NCI-H2196 treated with DMSO at 0.1 percent for 48 hours (cell line): ENCODE measurements at regions not wholly inside any gene's neighbourhood (a gene's known extent, or its start where the extent isn't known, plus 50 kb on each side); places are given as distances from the start of the nearest gene placed in this dataset.
"Not testable (repeated sequence)": the region's sequence is repeated elsewhere in the genome, so short reads cannot be mapped to it uniquely, and the experiment has no call there.

Source experiments
- DNase-seq: peaks from one replicate; lab custom pipeline; 2025; ENCODE audit not compliant: unreplicated experiment; lab: John Stamatoyannopoulos, UW

DNA sequence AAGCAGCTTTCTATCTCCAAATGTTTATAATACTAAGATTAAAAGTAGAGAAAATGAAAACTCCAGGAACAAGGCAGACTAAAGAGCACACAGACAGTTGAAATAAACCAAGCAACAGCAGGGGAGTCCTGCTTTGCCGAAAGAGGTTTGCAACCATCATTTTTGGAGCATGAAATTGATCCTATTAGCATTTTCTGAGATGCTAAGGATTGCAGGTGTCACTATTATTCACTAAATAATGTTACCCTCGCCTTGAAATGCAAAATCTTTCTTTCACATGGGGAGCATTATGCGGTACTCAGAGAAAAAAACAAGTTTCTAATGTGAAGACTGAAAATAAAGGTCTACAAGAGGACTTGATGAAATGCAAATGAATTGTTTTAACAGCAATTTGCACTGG, 81.7 kb upstream of the DNAJC10 start:
- DNase-seq: no peak

DNA sequence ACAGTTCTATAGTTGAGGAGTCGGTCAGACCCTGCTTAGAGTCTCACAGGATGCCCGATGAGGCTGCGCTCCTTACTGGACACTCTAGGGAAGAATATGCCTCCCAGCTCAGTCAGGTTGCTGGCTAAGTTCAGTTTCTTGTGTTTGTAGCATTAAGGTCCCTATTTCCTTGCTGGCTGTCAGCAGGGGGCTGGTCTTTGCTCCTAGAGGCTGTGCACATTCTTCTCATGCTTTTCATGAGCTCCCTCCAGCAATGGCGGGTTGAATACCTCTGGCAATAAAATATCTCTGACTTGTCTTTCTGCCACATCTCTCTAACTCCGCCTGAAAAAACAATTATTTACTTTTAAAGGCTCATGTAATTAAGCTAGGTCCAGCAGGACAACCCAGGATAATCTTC, 79.4 kb upstream of the DNAJC10 start:
- no peak for DNase-seq

DNA sequence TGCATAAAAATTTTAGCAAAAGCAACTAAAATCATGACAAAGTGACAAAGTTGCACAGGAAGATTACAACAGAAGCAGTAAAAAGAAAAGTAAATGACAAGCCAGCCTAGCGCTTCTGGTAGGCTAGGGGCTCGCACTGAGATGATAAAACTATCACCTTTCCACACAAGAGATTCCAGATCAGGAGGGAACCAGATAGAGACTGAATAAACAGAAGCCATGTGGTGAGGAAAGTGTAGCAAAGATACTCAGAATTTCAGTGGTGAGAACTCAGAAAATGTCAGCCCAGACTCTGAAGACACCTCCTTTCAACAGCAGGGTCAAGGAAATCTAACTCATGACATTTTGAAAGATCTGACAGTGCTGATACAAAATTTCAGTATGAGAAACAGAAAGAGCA, 77.4 kb upstream of the DNAJC10 start:
- no peak for DNase-seq

DNA sequence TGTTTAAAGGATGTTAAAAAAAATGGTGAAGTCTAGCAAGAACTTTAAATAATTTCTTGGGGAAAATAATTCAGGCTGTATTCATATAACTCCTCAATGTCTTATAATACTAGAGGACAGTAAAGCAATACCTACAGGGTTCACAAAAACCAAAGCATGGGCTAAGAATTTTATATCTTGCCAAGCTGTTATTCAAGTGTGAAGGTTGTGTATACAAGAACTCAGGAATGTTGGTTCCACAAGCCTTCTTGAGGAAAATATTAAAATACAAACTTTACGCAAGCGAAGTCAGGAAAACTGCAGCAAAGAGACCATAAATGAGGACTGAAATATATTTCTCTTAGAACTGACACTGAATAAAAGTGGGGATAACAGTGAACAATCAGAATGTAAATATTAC, 76.1 kb upstream of the DNAJC10 start:
- DNase-seq: no peak

DNA sequence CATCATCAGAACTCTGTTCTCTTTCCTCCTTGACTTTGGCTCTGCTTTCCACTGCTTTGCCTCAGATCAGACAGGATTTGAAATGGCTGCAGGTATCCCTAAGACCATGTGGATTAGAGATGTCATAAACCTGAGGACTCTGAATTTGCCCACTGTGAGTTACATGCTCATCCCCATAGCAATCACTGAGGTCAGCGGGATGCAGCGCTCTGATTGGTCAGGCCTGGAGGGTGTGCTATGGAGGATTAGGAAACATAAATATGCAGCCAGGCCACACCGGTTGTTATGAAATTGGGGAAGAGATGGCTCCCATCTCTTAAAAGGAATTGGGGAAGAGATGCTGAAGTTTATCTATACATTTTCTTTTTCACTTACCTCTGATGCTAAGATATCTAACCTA, 73.7 kb upstream of the DNAJC10 start:
- DNase-seq: no peak

DNA sequence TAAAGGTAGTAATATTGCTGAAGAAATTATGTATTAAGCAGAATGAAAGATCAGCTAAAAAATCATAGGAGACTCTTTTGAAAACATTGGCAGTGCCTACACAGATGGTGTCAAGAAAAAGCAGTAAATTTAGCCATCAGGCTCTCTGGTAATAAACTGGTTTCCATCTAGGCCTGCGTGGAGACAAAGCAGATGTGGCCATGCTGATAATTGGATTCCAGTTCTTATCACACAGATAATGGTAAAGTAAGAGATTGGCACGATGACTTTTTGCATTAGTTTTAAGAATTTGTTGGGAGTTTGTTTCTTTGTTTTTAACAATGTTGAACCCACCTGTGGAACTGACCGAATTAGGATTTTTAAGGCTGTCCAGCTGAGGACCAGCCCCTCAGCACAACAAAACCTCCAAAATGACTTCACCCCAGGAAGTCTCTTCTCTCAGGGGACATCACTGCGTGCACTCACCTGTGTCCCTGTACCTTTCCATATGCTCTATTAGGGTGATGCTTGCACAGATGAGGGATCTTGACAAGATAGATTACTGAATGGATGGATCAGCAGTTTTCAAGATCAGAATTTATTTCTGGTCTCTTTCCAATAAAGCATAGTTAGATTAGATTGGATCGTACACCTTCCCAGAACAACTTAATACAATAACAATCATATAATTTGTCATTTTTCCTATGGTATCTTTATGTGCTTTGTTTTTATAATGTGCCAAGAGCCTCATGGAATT, 69.1 kb upstream of the DNAJC10 start:
- DNase-seq: no peak

- DNase-seq: no peak
Measured at GRCh38 chr2:182647499-182647787, 68.6 kb upstream of the DNAJC10 start.

DNA sequence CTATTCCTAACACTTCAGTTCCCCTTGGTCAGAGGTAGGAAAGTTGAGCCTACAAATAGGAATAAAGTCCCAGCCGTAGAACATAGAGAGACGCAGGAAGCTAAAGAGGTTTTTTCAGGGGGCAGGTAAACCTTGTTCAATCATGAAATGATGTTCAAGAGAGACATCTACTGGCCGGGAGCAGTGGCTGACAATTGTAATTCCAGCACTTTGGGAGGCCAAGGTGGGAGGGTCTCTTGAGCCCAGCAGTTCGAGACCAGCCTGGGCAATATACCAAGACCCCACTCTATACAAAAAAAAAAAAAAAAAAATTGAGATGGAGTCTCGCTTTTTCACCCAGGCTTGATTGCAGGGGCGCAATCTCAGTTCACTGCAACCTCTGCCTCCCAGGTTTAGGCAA, 66.7 kb upstream of the DNAJC10 start:
- DNase-seq: peak; percentile 56

- peak; percentile 17 for DNase-seq
Measured at GRCh38 chr2:182650704-182651103, 65.4 kb upstream of the DNAJC10 start.

- no peak for DNase-seq
Measured at GRCh38 chr2:182652326-182652725, 63.7 kb upstream of the DNAJC10 start.

DNA sequence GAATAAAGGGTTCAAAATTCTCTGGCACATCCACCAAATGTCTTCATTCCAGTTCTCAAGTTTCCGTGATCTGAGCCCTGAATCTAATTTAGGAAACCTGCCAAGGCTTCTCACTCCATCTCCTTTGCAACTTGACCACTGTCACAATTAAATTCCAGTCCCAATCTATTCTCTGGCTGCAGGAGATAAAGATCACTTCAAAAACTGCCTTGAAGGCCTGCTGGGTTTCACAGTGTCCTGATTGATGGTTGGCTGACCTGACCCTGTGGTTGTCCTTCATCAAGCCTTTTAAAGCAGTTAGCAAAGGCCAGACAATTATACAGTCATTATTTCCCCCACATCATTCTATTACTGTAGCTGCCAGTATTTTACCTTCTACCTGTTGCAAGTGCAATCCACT, 60.3 kb upstream of the DNAJC10 start:
- peak; percentile 7 for DNase-seq

- no peak for DNase-seq
Measured at GRCh38 chr2:182664212-182664611, 51.8 kb upstream of the DNAJC10 start.

DNA sequence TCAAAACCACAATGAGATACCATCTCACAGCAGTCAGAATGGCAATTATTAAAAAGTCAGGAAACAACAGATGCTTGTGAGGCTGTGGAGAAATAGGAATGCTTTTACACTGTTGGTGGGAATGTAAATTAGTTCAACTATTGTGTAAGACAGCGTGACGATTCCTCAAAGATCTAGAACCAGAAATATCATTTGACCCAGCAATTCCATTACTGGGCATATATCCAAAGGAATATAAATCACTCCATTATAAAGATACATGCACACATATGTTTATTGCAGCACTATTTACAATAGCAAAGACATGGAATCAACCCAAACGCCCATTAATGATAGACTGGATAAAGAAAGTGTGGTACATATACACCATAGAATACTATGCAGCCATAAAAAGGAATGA, 50.6 kb upstream of the DNAJC10 start:
- not testable (repeated sequence) for DNase-seq
